H1 (cell line): ENCODE measurements at regions not wholly inside any gene's neighbourhood (a gene's known extent, or its start where the extent isn't known, plus 50 kb on each side); places are given as distances from the start of the nearest gene placed in this dataset.
A peak's percentile ranks its signal among the peaks of the same experiment; 100 is the strongest.

Source experiments
- CTCF ChIA-PET: fragments of 300-600 bp; sonication (Branson Sonifier 250); formaldehyde crosslinking; loops from one replicate; lab custom pipeline; 2021; ENCODE audit not compliant: partially characterized antibody; lab: Charles Lee
- POLR2A ChIA-PET: fragments of 300-600 bp; sonication (Branson Sonifier 250); formaldehyde crosslinking; loops from one replicate; lab custom pipeline; 2021; ENCODE audit warnings: inconsistent platforms; ENCODE audit not compliant: partially characterized antibody; lab: Charles Lee
- DNase-seq, 2 experiments: peaks; one replicate each; pipeline versions ENCODE4 v3.0.0 to v3.0.0-alpha.2; 2010 to 2022; ENCODE audit warnings: low spot score in 2 of 2, low read depth in 1 of 2, mixed read lengths in 1 of 2
- FAIRE-seq: peaks from 2 replicates; lab custom pipeline; 2011; peaks lifted over from hg19 to GRCh38; lab: Jason Lieb, UNC
- H2AFZ ChIP-seq: 2 replicates; pipeline ENCODE4 v1.8.1; 2012; ENCODE audit warnings: low read length, inconsistent platforms
- H2AK5ac ChIP-seq: 2 replicates; pipeline ENCODE4 v1.6.1; 2013; ENCODE audit warnings: low read depth, low read length
- H2BK120ac ChIP-seq: replicated peaks from 2 replicates; pipeline ENCODE3; 2013; ENCODE audit warnings: low read depth, low read length, inconsistent platforms
- H2BK12ac ChIP-seq: 2 replicates; pipeline ENCODE4 v1.6.1; 2013; ENCODE audit warnings: low read depth, low read length
- H2BK15ac ChIP-seq: 2 replicates; pipeline ENCODE4 v1.6.1; 2013; ENCODE audit warnings: low read length
- H2BK20ac ChIP-seq: 2 replicates; pipeline ENCODE4 v1.6.1; 2013; ENCODE audit warnings: low read length
- H2BK5ac ChIP-seq: 2 replicates; pipeline ENCODE4 v1.6.1; 2013; ENCODE audit warnings: low read depth, low read length
- H3K14ac ChIP-seq: 2 replicates; pipeline ENCODE4 v1.6.1; 2013; ENCODE audit warnings: inconsistent platforms; ENCODE audit not compliant: insufficient read length
- H3K18ac ChIP-seq: 2 replicates; pipeline ENCODE4 v1.6.1; 2013; ENCODE audit warnings: low read length; ENCODE audit errors: extremely low read depth
- H3K23ac ChIP-seq: 2 replicates; pipeline ENCODE4 v1.6.1; 2013; ENCODE audit warnings: inconsistent platforms; ENCODE audit not compliant: insufficient read length
- H3K23me2 ChIP-seq: 2 replicates; pipeline ENCODE4 v1.6.1; 2013; ENCODE audit warnings: low read depth, low read length
- H3K27ac ChIP-seq: 2 replicates; pipeline ENCODE4 v1.6.1; 2011; ENCODE audit warnings: low read depth, low read length, inconsistent platforms
- H3K27me3 ChIP-seq, 4 experiments: replicated peaks in 1 of 4; 1 replicate in 1 of 4; 2 replicates in 3 of 4; pipeline versions ENCODE4 v1.6.1 to v1.8.1; 2011 to 2013; ENCODE audit warnings: low read length in 3 of 4, mild to moderate bottlenecking in 3 of 4, inconsistent platforms in 2 of 4, mixed read lengths in 2 of 4, moderate library complexity in 1 of 4; ENCODE audit not compliant: control insufficient read depth in 3 of 4, insufficient read depth in 3 of 4; ENCODE audit errors: extremely low read depth in 1 of 4
- H3K36me3 ChIP-seq, 4 experiments: 2 replicates each; pipeline versions ENCODE4 v1.6.1 to v1.8.1; 2011 to 2013; ENCODE audit warnings: mild to moderate bottlenecking in 4 of 4, low read length in 3 of 4, moderate library complexity in 2 of 4, control low read depth in 1 of 4, inconsistent platforms in 1 of 4; ENCODE audit not compliant: insufficient read depth in 4 of 4, control insufficient read depth in 2 of 4
- H3K4ac ChIP-seq: replicated peaks from 2 replicates; pipeline ENCODE3; 2013; ENCODE audit warnings: low read length, low read depth, mixed read lengths, inconsistent platforms; ENCODE audit not compliant: insufficient read length
- H3K4me1 ChIP-seq, 4 experiments: replicated peaks in 1 of 4; 1 replicate in 1 of 4; 2 replicates in 3 of 4; pipeline versions ENCODE4 v1.6.1 to v1.8.1; 2011 to 2013; ENCODE audit warnings: low read length in 3 of 4, inconsistent platforms in 2 of 4, mixed read lengths in 1 of 4; ENCODE audit not compliant: insufficient read depth in 4 of 4, control insufficient read depth in 3 of 4
- H3K4me2 ChIP-seq, 2 experiments: 2 replicates each; pipeline versions ENCODE4 v1.6.1 to v1.8.1; 2011 to 2013; ENCODE audit warnings: low read depth in 2 of 2, low read length in 2 of 2, control low read depth in 1 of 2, inconsistent platforms in 1 of 2, mild to moderate bottlenecking in 1 of 2; ENCODE audit not compliant: insufficient read depth in 1 of 2
- H3K4me3 ChIP-seq, 4 experiments: fragments of 200-600, 300-600 bp in 1 of 4; sonication (generic), shearing (Covaris generic), sonication (Bioruptor Twin) in 1 of 4; 2 replicates each; pipeline versions ENCODE4 v1.5.1 to v1.8.1; 2011 to 2016; ENCODE audit warnings: low read length in 4 of 4, low read depth in 3 of 4, control low read depth in 2 of 4, inconsistent platforms in 2 of 4, mild to moderate bottlenecking in 2 of 4, mixed read lengths in 1 of 4, moderate library complexity in 1 of 4; ENCODE audit not compliant: insufficient read depth in 2 of 4; ENCODE audit errors: extremely low read depth in 1 of 4
- H3K56ac ChIP-seq: replicated peaks from 2 replicates; pipeline ENCODE3; 2013; ENCODE audit warnings: low read depth, mild to moderate bottlenecking, mixed read lengths, low read length, inconsistent platforms; ENCODE audit not compliant: insufficient read length
- H3K79me1 ChIP-seq: 2 replicates; pipeline ENCODE4 v1.6.1; 2013; ENCODE audit warnings: low read depth, low read length, control low read depth
- H3K79me2 ChIP-seq, 2 experiments: 2 replicates each; pipeline versions ENCODE4 v1.6.1 to v1.8.1; 2012 to 2013; ENCODE audit warnings: low read length in 2 of 2, mild to moderate bottlenecking in 2 of 2, inconsistent platforms in 1 of 2; ENCODE audit not compliant: insufficient read depth in 2 of 2, control insufficient read depth in 1 of 2
- H3K9ac ChIP-seq, 4 experiments: replicated peaks in 1 of 4; 1 replicate in 1 of 4; 2 replicates in 3 of 4; pipeline versions ENCODE4 v1.6.1 to v1.8.1; 2011 to 2013; ENCODE audit warnings: low read depth in 3 of 4, low read length in 3 of 4, control low read depth in 2 of 4, mild to moderate bottlenecking in 2 of 4, moderate library complexity in 2 of 4, inconsistent platforms in 1 of 4; ENCODE audit errors: extremely low read depth in 1 of 4
- H3K9me3 ChIP-seq, 2 experiments: 2 replicates each; pipeline versions ENCODE4 v1.6.1 to v1.8.1; 2012 to 2013; ENCODE audit warnings: mild to moderate bottlenecking in 2 of 2, moderate library complexity in 2 of 2, control low read depth in 1 of 2, inconsistent platforms in 1 of 2, low read depth in 1 of 2, low read length in 1 of 2, mixed read lengths in 1 of 2; ENCODE audit not compliant: insufficient read depth in 2 of 2
- H4K20me1 ChIP-seq, 2 experiments: replicated peaks in 1 of 2; 2 replicates each; pipeline versions ENCODE3 to v1.8.1; 2011 to 2013; ENCODE audit warnings: inconsistent platforms in 2 of 2, low read length in 2 of 2, mild to moderate bottlenecking in 1 of 2; ENCODE audit not compliant: insufficient read depth in 2 of 2, control insufficient read depth in 1 of 2
- H4K5ac ChIP-seq: 2 replicates; pipeline ENCODE4 v1.6.1; 2013; ENCODE audit warnings: low read length, low read depth, mixed read lengths, inconsistent platforms; ENCODE audit not compliant: insufficient read length
- H4K8ac ChIP-seq: 2 replicates; pipeline ENCODE4 v1.8.0; 2013; ENCODE audit warnings: mild to moderate bottlenecking, moderate library complexity, low read length, inconsistent platforms; ENCODE audit not compliant: insufficient read depth; ENCODE audit errors: extremely low read depth
- H4K91ac ChIP-seq: replicated peaks from 2 replicates; pipeline ENCODE3; 2013; ENCODE audit warnings: low read length, mixed read lengths, inconsistent platforms; ENCODE audit not compliant: insufficient read length
- ATF3 ChIP-seq: IDR thresholded peaks from 2 replicates; pipeline ENCODE4 v1.6.1; 2011; ENCODE audit warnings: low read depth, mild to moderate bottlenecking, low read length; ENCODE audit not compliant: insufficient read depth
- CBX5 ChIP-seq: fragments of 300-800, 300-1000 bp; sonication (generic); IDR thresholded peaks from 2 replicates; pipeline ENCODE4 v1.7.1; 2016; ENCODE audit warnings: antibody characterized with exemption, low read length, low read depth
- HDAC6 ChIP-seq: IDR thresholded peaks from one replicate; pipeline ENCODE4 v1.7.1; 2012; ENCODE audit warnings: low read depth, mild to moderate bottlenecking, inconsistent platforms, low read length, moderate library complexity
- KDM5A ChIP-seq: fragments of 200-600 bp; IDR thresholded peaks from 2 replicates; pipeline ENCODE4 v1.7.1; 2012; ENCODE audit warnings: mild to moderate bottlenecking, low read length, inconsistent platforms, mixed read lengths
- NRF1 ChIP-seq: IDR thresholded peaks from 2 replicates; pipeline ENCODE4 v1.6.1; 2011; ENCODE audit warnings: mild to moderate bottlenecking, low read depth, low read length, improper control_type of control experiment
- POLR2A ChIP-seq, 2 experiments: IDR thresholded peaks; 1 replicate in 1 of 2; 2 replicates in 1 of 2; pipeline ENCODE4 v1.6.1; 2011; ENCODE audit warnings: low read depth in 2 of 2, low read length in 2 of 2, mild to moderate bottlenecking in 2 of 2; ENCODE audit errors: control extremely low read depth in 1 of 2
- SIRT6 ChIP-seq: IDR thresholded peaks from one replicate; pipeline ENCODE4 v1.7.1; 2012; ENCODE audit warnings: low read length, inconsistent platforms
- SIX5 ChIP-seq: IDR thresholded peaks from 2 replicates; pipeline ENCODE4 v1.6.1; 2011; ENCODE audit warnings: mild to moderate bottlenecking, low read depth, low read length
- SP1 ChIP-seq: IDR thresholded peaks from 2 replicates; pipeline ENCODE4 v1.6.1; 2011; ENCODE audit warnings: low read depth, low read length
- SP2 ChIP-seq: IDR thresholded peaks from 2 replicates; pipeline ENCODE4 v1.6.1; 2012; ENCODE audit warnings: mild to moderate bottlenecking, low read length, inconsistent platforms
- TBP ChIP-seq: IDR thresholded peaks from 2 replicates; pipeline ENCODE4 v1.6.1; 2011; ENCODE audit warnings: low read depth, low read length, improper control_type of control experiment
- TCF12 ChIP-seq: IDR thresholded peaks from 2 replicates; pipeline ENCODE4 v1.6.1; 2011; ENCODE audit warnings: low read depth, mild to moderate bottlenecking, low read length
- ZNF274 ChIP-seq: IDR thresholded peaks from 2 replicates; pipeline ENCODE4 v1.7.0; 2012; ENCODE audit warnings: low read length, borderline replicate concordance; ENCODE audit errors: extremely low read depth
- WGBS, 2 experiments: shearing (Covaris generic) in 1 of 2; methylation state at CpG; one replicate each; pipeline versions ENCODE4 v1.1.6 to v1.1.7; 2013 to 2015; ENCODE audit warnings: low lambda C conversion rate in 2 of 2, mixed read lengths in 2 of 2, inconsistent platforms in 1 of 2, low coverage in 1 of 2, missing lambda C conversion rate in 1 of 2; ENCODE audit not compliant: insufficient replicate concordance in 2 of 2, insufficient coverage in 1 of 2, insufficient read length in 1 of 2; ENCODE audit errors: extremely low coverage in 1 of 2, missing lambda C conversion rate in 1 of 2; 5-methylcytosine and 5-hydroxymethylcytosine counted together
- TF ChIP-seq, protein P1 (sequence below): IDR thresholded peaks from 2 replicates; pipeline ENCODE4 v1.6.1; 2011; ENCODE audit warnings: low read length, improper control_type of control experiment

- no peak overlapping the region for H2BK15ac ChIP-seq
- peak overlapping the region; percentile 19; the same call in 1 of the 2 replicates for H4K8ac ChIP-seq
- H3K23me2 ChIP-seq = no peaks in the 10 kb centered on the region
- ChIA-PET CTCF (interaction anchor here (1.3 to 3.9 kb wide), 3 partner anchors 9 to 84 kb away, joined by 3 to 16 read pairs (median 3); no protein-coding TSS in a partner anchor), POLR2A (interaction anchor here (2.5 kb wide), 1 partner anchor 53 kb away, joined by 9 read pairs; the partner anchor contains the start of gene COX20)
- no peak overlapping the region for H4K5ac ChIP-seq
- no peaks in the 10 kb centered on the region for H3K79me1 ChIP-seq
- no peaks in the 10 kb centered on the region for H3K36me3 ChIP-seq
- H3K4me1 ChIP-seq = peaks cover 0 to 5% (median 0%) of the 10 kb centered on the region in 4 experiments; a peak in 2 of 7 replicates
- FAIRE-seq = no peak
- DNase-seq = no peak
- H2BK20ac ChIP-seq = no peak overlapping the region
- no peak overlapping the region for H2BK120ac ChIP-seq
- H3K9me3 ChIP-seq = no peaks in the 10 kb centered on the region
- no peak overlapping the region for H2BK12ac ChIP-seq
- no peaks in the 10 kb centered on the region for H4K20me1 ChIP-seq
- no peak overlapping the region for H3K4me3 ChIP-seq
- no peak overlapping the region for H2AK5ac ChIP-seq
- H3K56ac ChIP-seq = no peak overlapping the region
- H3K23ac ChIP-seq = no peak overlapping the region
- 91% methylated on average over 3 of the region's 3 CpGs; no CpG with 5 or more reads in 1 of the 2 experiments for WGBS, 2 experiments
- H3K14ac ChIP-seq = no peak overlapping the region
- no peak overlapping the region for H4K91ac ChIP-seq
- no peak overlapping the region for H3K27ac ChIP-seq
- no peak overlapping the region for H3K4me2 ChIP-seq
- H3K79me2 ChIP-seq = no peaks in the 10 kb centered on the region
- no peak overlapping the region for H2BK5ac ChIP-seq
- no peak overlapping the region for H3K18ac ChIP-seq
- H3K9ac ChIP-seq = no peak overlapping the region
- H2AFZ ChIP-seq = 0 out of 2 replicates have a peak overlapping the region, but pooled peaks have one; percentile 76
- no peaks in the 10 kb centered on the region for H3K27me3 ChIP-seq
- H3K4ac ChIP-seq = peak overlapping the region; percentile 23
- TF ChIP-seq CBX5 (no peak), NRF1 (no peak), TBP (no peak), TCF12 (no peak), SP1 (no peak), ATF3 (no peak), POLR2A (IDR thresholded peaks at IDR 0.05; ENCODE audit: control extremely low read depth in 1 of 2, low read depth in 2 of 2, low read length in 2 of 2) (no peak), SIRT6 (no peak), ZNF274 (no peak), SP2 (no peak), HDAC6 (no peak), SIX5 (no peak), KDM5A (no peak)
- TF ChIP-seq, protein P1, sequence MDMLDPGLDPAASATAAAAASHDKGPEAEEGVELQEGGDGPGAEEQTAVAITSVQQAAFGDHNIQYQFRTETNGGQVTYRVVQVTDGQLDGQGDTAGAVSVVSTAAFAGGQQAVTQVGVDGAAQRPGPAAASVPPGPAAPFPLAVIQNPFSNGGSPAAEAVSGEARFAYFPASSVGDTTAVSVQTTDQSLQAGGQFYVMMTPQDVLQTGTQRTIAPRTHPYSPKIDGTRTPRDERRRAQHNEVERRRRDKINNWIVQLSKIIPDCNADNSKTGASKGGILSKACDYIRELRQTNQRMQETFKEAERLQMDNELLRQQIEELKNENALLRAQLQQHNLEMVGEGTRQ = no peak
Measured at GRCh38 chr1:244782056-244782455, 53.4 kb upstream of the COX20 start.
